COLO829 (cell line): ENCODE measurements at regions not wholly inside any gene's neighbourhood (a gene's known extent, or its start where the extent isn't known, plus 50 kb on each side); places are given as distances from the start of the nearest gene placed in this dataset.

ENCODE experiments used
- DNase-seq: peaks from one replicate; pipeline ENCODE4 v3.0.0; 2012; ENCODE audit warnings: low spot score

DNA sequence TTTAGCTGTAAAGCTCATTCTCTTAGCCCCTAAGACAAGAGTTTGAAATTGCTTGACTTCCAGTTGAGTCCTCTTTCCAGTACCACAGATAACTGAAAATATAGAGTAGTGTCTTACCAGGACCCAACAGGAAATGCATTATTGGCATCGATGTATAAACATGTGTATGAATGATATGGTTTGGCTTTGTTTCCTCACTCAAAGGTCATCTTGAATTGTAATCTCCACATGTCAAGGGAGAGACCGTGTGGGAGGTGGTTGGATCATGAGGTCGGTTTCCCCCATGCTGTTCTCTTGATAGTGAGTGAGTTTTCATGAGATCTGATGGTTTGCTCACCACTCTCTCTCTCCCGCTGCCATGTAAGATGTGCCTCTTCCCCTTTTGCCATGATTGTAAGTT is 745.0 kb downstream of the TMEM182 start:
- DNase-seq, result no peak

DNA sequence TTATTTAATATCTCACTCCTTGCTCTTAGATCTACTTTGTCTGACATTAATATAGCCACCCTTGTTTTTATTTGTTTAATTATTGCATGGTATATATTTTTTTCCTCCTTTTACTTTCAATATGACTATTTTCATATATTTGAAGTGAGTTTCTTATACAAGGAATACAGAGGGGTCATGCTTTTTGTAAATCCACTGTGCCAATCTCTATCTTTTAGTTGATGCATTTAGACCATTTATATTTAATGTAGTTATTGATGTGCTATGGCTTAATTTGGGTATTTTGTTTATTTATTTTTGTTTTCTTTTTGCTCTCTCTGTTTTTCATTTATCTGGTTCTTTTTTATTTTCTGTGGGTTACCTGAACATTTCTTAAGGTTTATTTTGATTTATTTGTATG is 750.6 kb downstream of the TMEM182 start:
- DNase-seq, result no peak

DNA sequence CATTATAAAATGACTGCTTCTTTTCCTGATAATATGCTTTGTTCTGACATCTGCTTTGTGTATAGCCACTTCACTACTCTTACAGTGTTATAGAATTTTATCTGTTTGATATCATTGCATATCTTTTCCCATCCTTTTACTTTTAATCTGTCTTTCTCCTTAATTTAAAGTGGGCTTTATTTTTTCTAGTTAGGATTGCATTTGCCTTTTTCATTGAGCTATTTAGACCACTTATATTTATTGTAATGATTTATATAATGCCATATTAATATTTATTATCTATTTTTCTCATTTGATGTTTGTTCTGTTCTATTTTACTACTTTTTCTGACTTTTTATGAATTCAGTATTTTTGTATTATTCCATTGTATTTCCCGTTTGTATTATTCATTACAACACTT is 758.7 kb downstream of the TMEM182 start:
- DNase-seq, result no peak

DNA sequence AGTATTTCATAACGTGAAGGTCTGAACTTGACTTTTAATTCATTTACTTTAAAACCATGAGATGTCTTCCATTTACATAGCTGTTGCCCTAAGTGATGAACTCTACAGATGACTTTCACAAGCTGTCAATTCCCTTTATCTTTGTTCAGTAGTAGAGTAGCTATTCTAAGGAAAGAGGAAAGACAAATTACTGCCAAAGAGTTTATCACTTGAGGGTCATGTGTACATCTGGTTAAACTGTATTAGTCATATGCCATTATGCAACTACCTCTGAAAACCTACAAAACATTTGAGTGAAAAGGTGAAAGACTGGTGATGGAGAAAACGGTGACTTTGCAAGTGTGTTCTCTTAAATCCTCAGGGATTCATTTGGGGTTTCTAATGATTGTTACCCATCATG is 763.9 kb downstream of the TMEM182 start:
- no peak for DNase-seq

DNA sequence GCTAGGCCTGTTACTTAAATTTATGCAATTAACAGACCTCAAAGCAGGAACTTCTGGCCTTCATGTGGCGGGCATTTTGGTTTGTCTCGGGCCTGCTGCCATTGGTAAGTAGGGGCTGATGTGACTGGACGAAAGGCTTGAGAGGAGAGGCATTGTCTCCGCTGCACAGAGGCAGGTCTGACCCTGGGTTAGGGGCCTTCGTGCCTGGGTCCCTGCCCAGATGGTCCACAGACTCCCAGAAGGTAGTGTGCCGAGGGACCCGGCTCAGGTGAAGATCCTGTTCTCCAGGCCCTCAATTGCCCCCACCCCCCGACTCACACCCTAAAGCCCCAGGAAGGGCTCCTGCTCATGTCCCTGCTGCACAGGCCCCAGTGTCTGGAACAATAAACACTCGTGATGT is 764.9 kb downstream of the TMEM182 start:
- no peak for DNase-seq

DNA sequence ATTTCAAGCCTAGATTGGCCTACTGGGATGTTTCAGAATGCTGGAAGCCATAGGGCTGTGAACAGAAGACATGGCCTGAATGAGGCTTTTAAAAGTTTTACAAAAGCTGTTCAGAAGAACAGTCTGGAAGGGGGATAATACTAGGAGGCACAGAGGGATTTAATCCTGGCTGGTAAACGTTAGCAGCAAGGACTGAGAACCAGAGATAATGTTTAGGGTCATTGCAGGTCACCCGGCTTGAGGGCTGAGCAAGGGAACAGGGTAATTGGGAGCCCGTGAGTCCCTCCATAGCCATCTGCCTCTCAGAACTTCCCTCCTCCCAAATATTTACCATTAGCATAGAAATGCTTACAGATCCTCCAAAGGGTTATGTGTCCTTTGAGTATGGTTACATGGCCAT is 765.4 kb downstream of the TMEM182 start:
- DNase-seq, result no peak

DNA sequence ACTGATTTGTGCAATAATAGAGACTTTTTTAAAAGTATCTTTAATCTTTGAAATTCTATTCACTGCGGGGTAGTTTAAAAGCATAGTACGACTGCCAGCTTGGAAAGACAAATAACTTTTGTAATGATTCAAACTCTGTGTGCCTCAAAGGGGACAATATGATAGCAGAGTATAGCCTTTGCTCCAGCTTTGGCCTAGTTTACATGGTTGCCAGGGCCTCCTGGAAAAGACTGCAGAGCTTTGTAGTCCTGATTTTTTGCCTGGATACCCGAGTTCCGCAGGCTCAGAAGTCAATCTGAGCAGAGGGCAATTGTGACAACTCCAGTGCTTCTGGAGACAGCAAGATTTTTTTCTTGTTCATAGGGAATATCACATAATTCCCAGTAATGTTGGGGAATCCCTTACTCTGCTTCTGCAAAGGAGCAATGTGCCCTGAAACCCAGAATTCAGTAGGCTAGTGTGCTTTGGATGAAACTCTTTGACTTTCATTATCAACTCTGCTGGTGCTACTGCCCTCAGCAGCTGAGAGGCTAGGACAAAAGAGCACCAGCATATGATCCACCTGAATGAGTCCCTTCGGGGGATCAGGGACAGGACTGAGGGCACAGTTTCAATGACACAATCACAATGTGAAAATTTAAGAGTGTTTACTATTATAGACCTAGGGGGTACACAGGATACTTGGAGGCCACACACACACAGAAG is 768.1 kb downstream of the TMEM182 start:
- DNase-seq, result no peak

DNA sequence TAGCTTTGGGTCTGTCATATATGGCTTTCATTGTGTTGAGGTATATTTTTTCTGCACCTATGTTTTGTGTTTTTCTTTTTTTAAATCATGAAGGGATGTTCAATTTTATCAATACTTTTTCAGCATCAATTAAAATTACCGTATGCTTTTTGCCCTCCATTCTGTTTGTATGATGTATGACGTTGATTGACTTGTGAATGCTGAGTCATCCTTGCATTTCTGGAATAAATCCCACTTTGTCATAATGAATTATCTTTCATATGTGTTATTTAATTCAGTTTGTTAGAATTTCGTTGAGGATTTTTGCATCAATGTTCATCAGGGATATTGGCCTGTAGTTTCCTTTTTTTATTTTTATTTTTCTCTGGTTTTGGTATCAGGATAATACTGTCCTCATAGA is 790.9 kb downstream of the TMEM182 start:
- DNase-seq, result no peak

DNA sequence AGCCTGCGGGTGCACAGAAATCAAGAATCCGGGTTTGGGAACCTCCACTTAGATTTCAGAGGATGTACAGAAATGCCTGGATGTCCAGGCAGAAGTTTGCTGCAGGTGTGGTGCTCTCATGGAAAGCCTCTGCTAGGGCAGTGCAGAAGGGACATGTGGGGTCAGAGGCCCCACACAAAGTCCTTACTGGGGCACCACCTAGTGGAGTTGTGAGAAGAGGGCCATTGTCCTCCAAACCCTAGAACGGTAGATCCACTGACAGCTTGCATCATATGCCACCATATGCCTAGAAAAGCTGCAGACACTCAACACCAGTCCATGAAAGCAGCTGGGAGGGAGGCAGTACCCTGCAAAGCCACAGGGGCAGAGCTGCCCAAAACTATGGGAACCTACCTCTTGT is 833.0 kb downstream of the TMEM182 start:
- no peak for DNase-seq

DNA sequence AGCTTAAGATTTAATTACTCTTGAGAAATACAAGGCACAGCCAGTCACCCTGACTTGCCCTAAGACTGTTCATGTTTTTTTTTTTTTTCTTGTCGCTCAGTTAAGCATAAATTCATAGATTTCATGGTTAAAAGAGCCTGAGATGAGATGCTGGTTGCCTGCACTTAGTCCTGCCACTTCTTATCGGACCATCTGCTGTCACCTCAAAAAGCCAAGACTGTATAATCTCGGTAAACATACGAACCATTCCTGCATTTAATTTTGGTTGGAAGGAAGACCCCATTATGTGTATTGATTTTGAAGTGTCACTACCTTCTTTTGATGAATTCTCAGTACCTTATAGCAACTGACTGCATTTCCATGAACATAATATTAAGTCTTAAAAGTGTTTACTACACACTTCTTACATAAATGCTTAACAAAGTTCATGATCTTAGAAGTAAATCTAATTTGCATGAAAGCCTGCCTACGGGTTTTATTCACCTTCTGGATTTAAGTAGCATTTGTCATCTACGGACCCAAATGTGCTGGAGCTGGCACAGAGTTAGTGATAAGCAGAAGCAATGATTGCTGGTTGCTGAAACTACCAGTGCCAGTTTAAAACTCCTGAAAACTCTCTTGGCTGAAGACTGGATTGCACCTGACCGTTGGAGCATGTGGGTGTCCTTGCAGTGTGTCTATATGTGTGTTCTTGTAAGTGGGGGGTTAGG is 843.4 kb downstream of the TMEM182 start:
- no peak for DNase-seq

DNA sequence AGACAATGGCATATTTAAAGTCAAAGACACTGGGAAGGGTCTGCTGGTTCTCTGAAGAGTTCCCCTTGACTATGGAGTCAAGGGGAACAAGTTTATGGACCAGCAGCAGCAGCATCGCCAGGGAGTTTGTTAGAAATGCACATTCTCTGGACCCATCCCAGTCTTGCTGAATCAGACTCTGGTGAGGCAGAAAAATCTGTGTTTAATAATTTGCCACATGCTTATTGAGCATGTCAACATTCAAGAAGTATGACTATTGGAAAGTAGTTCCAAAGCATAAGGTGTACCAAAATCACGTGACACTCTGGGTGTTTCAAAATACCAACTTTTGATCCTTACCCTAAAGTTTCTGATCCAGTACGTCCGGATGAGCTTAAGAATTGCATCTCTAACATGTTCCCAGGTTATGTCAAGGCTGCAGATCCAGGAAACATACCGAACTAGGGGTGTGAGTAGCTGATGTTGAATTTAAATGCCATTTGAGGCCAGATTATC is 853.8 kb downstream of the TMEM182 start:
- DNase-seq, result no peak

DNA sequence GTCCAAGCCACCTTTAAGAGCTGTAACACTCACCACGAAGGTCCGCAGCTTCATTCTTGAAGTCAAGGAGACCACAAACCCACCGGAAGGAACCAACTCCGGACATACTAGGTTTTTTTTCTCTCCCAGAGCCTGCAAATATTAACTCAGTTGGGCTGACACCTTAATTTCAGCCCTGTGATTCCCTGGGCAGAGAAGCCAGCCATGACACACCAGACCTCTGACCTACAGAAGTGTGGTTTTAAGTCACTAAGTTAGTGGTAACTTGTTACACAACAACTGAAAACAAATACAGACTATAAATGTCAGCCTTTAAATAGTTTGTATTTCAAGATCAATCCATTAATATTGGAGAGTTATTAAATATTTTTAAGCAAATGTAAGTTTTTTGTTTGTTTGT is 855.1 kb downstream of the TMEM182 start:
- DNase-seq, result no peak

DNA sequence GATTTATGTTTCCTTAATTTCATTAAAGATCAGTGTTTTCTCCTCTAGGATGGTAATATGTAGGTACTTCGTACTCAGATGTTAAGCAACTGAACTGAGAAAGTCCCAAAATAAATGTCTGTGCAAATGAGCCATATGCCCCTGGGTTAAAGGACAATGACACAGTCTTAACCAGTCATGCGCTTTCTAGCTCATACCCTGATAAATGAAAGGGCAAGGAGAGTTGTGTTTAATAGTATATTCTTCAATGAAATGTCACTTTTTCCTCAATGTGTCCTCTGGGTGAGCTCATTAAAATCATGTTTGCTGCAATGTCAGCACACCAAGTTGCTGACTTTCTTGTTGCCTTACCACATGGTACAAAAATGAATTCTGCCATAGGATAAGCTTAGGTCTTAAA is 856.3 kb downstream of the TMEM182 start:
- no peak for DNase-seq

DNA sequence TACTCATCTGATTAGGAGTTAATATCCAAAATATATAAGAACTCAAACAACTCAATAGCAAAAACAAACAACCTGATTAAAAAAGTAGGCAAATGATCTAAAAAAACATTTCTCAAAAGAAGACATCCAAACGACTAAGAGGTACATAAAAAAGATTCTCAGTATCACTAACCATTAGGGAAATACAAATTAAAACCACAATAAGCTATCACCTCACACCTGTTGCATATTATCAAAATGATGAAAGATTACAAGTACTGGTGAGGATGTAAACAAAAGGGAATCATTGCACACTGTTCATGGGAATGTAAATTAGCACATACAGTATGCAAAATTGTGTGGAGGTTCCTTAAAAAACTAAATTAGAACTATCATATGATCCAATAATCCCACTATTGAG is 865.5 kb downstream of the TMEM182 start:
- no peak for DNase-seq

DNA sequence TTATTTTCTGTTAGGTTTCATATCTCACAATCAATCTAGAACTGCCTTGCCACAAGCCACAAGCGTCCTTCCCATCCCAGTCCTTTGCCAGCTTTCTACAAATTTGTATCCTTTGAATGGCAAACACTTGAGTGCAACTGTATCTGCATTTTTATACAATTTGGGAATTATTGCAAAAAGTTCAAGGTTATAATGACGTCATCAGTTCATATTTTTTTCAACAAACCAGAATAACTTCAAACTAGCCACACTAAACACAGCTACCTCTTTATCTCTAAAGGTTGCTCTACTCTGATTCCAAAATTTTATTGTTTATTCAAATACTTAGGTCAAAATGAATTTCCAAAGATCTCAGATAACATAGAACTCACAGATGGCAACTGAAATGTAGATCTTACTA is 877.1 kb downstream of the TMEM182 start:
- DNase-seq, result no peak

DNA sequence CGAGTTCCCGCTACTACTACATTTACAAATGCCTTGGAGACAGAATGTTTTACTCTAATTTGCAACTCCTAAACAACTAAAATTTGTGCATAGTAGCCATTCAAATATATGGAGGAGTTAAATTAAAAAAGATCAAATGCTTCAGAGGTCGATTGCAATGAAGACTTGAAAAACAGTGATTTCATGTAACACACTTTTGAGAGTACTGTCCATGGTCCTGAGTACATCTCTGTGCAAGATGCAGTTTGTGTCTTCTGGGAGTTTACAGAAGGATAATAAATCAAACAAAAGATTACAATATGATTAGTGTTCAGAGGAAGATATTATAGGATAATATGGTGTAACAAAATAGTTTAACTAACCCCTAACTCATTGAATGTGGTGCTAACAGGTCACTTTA is 894.7 kb downstream of the TMEM182 start:
- no peak for DNase-seq

DNA sequence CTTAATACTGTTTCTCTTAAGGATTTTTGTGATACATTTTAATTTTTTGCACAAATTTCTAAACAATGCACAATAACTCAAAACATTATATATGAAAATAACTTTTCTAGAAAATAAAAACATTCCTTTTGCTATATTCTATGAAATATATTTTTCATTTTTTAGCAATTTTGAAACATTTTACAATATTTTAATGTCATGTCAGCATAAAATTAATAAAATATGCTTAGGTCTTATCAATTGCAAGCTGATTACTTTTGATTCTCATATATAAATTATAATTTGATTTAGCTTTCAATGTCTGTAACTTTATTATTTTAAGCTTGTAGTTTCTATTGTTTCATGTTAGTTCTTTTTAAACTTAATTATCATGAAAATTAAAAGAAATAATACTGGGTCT is 898.7 kb downstream of the TMEM182 start:
- no peak for DNase-seq

DNA sequence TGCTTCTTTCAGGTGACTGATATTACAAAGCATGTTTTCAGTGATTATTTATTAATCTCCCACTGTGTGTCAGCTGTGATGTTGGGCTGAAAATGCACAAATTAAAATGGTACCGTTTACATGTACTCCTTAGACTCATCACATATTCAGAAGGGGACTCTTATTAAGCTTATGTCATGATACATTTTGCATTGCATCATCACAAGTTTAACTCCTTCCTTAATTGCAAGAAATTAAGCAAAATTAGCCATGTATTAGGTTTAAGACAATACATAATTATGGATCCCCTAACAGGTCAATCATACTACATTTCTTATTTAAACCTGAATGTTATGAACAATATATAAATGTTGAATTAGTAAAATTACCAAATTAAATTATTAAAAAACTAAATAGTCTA is 899.1 kb downstream of the TMEM182 start:
- no peak for DNase-seq

DNA sequence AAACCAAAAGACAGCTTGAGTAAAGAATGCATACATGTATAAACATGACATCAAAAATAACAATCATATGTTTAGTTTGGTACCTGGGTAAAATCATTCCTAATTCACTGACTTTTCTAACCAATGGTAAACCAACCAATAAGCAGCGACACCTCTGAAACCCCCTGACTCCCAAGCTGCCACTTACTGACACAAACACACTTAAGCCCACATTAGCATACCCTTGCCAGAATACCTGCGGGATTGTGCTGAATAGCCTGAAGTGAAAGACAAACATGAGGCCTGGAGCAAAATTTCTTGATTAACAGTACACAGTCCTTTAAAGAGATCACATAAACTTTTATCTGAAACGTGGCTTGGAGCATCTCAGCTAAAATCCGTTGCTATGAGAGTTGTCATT is 902.9 kb downstream of the TMEM182 start:
- DNase-seq, result no peak

DNA sequence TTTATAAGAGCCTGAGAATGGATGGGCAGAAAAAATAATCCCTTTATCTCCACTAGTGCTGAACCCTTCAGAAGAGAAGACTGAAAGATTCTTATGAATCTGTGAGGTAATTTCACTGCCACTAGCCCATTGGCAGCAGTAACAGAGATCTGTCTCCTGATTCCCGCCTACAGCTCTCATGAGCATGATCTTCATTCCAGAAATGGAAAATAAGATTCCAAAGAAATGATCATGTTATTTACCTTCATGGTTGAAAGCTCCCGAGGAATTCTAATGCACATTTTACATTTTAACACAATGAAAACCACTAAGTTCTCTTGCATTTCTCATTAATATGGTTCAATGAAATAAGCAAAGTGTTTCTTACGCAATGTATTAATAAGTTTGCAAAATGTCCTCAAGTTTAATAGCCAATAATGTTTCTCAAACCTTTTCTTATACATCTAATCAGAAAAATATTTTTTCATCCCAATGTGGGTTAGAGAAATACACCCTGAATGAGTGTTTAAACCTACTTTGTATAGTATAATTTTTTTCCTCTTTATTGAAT is 905.6 kb downstream of the TMEM182 start:
- DNase-seq, result no peak

DNA sequence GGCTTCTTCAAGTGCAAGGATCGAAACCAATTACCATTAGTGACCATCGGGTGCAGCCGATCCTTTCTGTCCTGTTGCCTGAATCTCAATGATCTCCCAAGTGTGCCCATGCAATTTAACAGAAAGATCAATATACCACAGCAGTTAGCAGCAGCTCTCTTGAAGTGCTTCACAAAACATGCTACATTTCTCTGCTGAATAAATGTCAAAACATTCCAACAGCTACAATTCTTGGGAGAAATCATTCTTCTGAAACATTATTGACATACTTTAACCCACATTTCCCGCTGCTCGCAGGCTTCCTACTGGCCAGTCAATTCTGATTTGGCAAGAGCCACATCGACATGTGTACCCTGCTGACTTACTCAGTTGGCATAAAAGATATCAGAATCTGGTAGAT is 907.7 kb downstream of the TMEM182 start:
- DNase-seq, result no peak
